Superior temporal gyrus (tissue), 1 donor: ENCODE measurements at regions not wholly inside any gene's neighbourhood (a gene's known extent, or its start where the extent isn't known, plus 50 kb on each side); places are given as distances from the start of the nearest gene placed in this dataset.
A peak's percentile ranks its signal among the peaks of the same experiment; 100 is the strongest.

Source experiments
- DNase-seq: peaks from one replicate; pipeline ENCODE4 v3.0.0-alpha.2; 2016; ENCODE audit errors: extremely low spot score

DNA sequence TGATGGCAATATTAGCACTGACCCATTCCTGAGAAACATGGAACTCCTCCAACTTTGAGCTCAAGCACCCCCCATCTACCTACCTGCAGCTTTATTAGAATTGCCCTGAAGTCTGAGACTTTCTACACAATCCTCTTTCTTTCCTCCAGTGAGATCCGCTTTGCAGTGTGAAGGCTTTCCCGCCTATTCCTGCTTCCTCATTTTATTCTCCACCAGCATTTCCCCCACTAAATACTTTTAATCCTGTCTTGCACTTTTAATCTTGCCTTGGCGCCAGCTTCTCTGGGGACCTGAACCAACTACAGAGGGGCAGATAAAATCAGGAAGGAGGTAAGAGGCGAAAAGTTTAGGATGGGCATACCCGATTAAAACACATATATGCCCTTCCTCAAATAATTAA, 178.1 kb upstream of the PRDM1 start:
- DNase-seq, result no peak

DNA sequence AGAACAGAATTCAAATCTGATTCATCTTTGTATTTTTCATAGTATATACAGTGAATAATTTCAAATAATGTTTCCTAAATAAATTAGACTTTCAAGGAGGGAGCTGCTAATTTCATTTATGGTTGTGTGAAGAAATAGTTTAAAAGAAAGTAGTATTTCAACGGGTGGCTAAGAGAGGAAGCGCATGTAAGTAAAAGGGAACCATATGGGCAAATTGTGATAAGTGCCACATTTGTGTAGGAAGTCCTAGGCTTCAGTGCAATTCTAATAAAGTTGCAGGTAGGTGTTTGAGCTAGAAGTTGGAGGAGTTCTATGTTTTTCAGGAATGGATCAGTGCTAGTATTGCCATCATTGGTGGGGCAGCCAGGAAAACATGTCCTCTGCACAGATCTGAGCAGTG, 178.8 kb upstream of the PRDM1 start:
- DNase-seq, result no peak

DNA sequence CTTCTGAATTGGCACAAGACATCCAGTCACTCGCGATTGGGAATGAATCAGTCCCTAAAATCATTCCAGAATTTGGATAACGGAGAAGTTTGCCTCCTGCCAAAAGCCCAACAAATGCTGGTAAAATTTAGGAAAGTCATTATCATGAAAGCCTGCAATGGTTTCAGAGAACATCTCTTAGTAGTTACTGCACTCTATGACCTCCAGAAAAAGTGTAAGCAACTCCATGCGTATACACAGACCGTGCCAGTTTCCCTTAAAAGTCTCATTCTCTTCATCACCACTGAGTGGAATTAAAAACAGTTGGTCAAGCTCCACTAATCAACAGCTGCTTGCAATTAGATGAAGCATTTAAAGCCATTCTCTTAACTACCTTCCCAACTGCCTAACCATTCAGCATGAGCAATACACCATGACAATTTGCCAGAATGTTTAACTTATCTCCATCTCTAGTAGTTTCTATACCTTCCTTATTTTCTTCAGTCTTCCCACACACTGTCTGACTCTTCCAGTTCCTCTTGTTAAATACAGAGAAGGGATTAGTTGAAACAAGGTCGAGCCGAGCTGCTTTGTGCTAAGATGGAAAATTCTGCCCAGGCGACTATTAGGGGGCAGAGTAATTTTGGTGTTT, 183.6 kb upstream of the PRDM1 start:
- DNase-seq, result no peak

DNA sequence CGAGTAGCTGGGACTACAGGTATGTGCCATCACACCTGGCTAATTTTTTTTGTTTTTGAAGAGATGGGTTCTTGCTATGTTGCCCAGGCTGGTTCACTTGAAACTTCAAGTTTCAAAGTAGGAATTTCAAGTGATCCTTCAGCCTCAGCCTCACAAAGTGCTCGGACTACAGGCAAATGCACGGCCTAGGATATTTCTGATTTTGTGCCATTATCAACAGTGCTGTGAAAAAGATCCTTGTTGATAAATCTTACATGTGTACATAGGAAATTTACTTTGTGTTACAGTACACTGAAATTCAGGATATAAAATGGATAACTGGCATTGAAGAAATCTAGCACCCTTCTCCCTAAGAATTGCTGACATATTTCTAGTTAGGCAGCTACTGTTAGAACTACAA, 184.6 kb upstream of the PRDM1 start:
- DNase-seq, result no peak

DNA sequence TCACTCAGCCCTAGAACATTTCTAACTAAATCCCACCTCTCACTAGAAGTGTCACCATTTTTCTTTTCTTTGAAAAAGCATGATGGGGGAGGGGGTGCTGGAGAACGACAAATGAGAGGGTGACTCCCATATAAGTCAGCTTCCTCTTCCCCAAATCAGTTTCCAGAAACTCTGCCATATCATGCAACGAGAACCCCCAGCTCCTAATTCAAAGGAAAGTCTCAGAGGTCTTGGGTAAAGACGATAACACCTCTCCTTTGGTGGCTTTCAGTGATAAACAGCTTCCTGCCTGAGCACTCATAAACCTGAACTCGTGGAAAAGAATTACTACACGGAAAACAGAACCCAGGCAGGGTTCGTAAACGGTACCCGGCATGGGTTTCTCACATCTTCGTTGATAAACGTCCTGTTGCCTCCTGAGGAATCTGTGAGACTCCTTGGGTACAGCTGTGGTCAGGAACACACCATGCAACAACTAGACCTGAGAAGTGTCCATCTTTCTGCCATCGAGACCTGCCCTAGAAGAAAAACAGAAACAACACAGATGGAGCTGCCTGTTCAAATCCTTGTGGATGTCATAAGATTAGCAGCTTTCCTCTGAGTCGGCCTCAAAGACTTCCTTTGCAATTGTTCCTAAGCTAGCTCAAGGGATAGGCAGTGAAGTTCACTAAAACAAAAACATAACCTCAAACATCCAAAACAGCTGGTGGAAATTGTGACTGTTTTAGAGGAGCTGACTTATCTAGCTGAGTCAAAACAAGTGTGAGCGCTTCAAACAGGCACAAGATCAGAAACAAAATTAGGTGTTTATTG, 185.8 kb upstream of the PRDM1 start:
- DNase-seq, result no peak

DNA sequence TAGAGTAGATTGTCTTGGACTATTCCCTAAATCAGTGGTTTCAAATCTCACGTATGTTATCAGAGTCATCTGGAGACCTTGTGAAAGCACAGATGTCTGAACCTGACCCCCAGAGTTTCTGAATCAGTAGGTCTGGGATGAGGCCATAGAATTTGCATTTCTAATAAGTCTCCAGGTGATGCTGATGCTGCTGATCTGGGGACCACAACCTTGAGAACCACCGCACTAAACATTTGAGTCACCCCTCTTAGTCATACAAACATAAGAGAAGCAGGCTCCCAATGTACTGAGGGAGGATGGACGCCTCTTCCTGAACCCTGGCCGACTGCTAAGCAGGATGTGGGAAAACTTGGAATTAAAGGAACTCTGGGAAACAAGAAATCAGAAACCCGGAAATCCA, 187.8 kb upstream of the PRDM1 start:
- no peak for DNase-seq

DNA sequence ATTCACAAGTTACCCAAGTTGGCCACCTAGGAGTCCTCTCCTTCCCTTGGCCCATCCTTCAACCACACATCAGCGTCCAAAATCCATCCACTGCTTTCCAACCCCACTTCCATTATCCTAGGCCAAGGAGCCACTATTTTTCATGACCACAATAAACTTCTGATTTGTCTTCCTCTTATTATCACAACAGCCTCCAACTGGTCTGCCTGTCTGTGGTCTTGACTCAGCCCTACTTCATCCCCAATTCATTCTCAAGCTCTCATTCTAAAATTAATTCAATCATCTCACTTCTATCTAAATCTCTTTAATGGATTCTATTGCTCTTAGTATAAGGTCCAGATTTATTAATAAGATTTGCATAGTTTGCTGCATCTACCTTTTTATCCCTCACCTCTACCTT, 189.0 kb upstream of the PRDM1 start:
- DNase-seq, result no peak

DNA sequence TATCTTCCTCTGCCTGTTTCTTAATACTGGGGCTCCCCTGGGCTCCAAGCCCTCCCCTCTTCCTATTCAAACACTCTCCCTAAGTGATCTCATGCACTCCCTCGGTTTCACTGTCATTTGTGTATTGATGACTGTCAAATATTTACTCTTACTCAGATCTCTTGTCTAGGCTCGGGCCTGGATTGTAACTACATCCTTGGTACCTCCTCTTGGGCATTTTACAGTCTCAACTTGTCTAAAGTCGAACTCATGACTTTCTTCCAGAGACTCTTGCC, 189.4 kb upstream of the PRDM1 start:
- DNase-seq, result no peak

DNA sequence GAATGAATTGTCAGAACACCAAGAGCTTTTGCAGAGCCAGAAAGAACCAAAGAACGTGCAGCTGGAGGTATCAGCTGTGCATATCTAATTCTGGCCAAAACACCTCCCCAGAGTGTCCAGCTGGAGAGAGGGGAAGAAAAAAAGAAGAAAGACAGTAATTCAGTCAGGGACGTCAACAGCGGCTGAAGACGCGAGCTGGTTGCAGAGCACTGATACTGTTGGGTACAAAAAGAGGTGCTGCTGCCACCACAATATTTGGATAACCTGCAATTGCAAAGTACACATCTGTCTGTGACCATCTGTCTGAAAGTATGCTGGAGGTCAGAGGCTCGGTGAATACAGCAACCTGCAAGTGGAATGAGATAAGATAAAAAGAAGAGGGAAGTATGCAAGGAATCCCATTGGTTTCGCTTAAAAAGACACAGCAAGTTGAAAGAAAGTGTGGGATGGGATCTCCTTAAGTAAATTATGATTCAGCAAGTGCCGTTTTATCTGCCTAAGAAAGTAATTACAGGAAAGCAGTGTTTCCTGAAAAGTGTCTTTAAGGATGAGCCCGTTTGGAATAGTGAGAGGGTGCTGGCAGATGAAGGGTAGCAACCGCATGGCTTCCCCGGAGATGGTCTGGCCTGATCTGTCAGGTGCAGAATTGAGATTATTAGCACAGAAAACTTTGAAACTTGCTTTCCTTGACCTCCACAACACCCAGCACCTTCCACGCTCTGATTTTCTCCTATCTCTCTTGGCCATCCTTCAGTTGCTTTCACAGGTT, 189.9 kb upstream of the PRDM1 start:
- no peak for DNase-seq

DNA sequence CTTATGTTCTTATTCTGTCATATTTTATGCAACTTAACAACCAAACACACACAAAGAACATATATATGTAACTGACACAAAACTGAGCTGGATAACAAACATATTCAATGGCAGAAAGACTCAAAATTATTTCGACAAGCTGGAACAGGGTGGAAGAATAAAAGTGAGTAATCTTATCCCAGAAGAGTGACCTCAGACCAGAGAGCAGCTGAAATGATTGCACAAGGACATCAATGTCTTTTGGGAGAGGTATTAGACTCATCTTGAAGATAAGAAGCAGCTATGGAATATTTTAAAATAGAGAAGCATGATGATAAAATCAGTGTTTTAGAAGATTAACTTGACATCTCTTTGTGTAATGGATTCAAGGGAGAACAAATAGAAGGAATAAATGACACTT, 191.6 kb upstream of the PRDM1 start:
- DNase-seq, result no peak

DNA sequence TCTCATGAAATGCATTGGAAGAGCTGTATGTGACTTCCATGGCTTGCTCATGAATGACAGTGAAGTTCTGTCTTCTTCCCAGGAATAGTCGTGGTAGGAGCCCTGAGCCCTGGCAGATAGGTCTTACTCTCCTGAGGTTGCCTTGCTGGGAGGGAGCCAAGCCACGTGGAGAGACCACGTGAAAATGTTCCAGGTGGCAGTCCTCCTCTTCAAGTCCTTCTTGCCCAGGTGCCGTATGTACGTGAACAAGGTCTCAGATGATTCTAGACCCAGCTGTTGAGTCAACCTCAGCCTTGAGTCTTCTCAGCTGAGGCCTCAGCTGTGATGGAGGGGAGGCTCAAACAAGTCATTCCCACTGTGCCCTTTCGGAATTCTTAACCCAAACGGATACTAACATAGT, 192.4 kb upstream of the PRDM1 start:
- DNase-seq, result no peak

DNA sequence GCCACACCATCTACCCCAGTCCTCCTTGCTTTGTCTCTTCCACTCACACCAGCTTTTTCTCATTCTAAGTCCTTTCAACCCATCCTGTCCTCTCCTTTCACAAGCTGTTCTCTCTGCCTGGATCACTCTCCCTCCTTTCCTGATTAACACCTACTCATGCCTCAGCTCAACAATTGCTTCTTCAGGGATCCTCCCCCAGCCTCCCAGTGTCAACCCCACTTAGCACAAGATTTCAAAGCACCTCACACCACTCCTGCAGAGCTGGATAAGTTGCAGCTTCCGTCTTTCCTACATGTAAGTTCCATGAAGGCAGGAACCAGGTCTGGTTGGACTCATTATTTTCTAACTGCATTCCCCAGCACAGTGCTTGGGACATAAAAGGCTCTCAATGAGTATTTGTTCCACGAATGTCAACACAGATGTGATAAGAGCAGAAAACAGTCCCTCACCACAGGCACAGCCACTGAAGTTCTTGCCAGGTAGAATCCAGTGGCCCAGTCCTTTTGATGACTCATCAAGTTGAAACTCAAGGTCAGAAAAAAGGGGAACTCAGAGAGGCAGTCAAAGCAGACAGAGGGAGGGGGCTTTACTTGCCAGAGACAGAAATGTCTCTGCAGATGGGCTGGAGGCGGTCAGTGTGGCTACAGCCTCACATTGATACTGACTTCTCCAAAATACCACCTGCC, 193.4 kb upstream of the PRDM1 start:
- DNase-seq, result no peak

DNA sequence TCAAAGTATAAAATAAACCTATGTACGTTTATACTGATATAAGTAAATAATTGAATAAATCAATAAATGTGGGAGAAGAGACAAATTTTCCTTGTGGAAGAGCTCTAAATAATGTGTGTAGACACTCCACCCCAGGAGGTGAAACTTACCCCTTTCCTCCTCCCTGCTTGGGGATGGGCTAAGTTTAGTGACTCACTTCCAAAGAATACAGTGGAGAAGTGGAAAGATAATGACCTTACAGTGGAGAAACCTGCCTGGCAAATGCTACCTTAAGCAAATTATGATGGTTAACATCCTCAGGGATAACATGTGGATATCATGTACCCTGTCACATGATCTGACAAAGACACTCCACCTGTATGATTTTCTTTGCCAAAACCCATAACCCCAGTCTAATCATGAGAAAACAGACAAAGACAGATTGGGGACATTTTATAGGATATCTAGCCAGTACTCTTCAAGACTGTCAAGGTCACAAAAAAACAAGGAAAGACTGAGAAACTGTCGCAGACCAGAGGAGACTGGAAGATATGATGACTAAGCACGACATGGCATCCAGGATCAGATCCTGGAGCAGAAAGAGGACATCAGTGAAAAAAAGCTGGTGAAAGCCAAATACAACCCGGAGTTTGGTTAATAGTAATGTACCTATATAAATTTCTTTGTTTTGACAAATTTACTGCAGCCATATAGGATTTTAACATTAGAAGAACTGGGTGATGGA, 195.5 kb upstream of the PRDM1 start:
- no peak for DNase-seq

DNA sequence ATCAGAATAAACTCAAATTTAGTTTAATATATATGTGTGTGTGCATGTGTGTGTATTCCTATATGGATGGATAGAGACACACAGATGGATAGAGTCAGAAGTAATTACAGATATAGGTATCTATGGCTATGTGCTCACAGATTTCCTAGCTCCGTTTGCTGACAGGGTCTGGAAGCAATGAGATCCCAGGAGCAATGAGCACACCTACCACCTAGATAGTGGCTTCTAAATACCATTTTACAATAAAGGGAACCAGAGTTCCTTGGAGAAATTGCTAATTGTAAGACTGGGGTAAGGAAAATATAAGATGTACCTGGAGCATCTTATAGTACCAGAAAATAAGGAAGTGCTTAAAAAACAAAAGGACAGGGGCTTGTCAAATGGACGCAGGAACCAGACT, 196.2 kb upstream of the PRDM1 start:
- no peak for DNase-seq

DNA sequence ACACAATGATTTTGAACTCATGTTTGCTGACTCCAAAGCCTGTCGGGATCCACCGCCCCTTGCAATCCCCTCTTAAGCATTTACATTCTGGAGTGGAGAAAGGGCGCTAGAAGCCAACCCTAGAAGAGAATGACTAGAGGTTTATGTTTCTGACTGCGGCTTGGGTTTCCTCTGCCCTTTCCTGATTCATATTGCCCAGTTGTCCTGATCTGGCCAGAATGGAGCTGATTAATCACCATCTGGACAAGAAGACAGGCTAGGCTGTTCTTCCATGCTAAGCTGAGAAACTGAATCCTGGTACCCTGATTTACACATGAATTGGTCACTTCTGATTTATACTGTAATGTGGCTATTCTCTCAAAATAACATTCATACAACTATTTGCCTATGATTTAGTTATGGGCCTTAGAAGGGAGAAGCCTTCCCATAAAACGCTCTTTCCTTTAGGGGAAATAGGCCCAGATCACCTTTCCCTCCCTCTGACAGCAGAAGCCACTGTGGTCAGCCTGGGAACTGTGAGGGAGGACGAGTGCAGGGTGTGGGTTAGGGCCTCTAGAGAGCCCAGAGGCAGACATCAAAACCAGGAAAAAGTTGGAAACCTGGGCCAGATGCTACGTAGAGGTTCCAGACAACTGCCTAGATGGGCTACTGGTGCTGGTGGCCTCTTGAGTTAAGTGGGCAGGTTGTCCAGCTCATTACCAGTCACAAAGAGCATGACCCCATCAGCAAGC, 199.2 kb upstream of the PRDM1 start:
- no peak for DNase-seq

DNA sequence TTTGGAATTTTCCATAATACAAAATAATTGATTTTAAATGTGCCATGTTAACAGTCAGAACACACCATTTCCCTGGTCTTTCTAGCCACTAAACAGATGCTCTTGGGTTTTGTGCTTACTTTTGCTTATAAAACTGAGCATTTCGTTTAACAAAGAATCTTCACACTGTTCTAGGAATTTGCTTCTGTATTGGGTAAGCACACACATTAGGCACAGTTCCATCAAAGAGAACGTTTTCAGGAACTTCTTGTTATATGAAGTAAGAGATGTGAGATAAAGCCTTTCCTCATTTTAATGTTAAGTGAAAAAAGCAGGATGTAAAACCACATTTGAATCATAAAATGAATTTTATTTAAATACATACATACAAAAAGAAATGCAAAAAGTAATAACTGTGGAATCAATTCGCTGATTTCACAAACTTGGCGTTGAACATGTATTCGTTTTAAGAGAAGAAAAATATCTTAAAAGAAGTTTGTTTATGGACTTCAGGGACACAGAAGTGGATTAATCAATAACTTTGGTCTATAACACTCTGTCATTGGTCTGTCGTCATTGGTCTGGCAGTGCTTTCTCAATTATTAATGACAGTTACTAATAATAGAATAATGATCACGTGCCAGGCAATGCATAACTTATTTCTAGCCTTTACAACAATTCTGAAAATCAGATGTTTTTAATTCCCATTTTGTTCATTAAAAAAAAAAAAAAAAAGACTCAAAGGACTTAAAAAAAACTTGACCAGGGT, 199.9 kb upstream of the PRDM1 start:
- DNase-seq, result peak; percentile 64

DNA sequence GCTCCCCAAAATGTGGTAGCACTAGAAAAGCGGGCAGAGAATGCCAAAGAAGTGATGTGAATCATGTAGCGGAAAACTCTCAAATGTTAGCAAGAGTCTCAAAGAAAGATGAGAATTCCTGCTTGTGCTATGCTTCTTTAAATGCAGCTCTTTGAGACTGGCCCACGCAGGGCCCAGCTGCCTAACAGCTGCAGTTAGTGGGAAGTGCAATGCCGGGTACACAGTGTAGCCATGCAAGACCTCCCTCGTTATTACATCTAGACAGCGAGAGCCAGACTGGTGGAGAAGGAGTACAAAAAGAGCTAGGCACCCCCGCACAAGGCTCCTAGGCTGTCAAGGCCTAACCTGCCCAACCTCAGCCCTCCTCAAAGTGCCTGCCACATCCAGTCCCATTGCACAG, 201.7 kb upstream of the PRDM1 start:
- peak; percentile 42 for DNase-seq

DNA sequence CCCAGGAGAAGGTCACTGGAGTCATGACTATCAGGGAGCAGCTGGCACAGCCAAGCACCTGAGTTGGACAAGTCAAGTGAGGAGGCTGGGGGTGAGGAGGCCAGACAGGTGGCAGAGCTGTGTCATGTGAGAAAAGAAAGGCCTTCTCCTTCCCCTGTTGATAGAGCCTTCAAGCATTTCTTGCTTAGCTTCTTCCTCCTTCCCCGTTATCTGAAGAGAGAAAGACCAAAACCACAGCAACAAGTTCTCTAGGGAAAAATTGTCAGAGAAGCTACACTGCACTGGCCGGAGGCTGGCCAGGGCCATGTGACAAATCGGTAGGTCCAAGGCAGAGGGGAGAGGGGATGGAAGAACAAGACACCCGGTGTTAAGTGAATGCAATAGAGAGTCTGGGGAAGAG, 202.1 kb upstream of the PRDM1 start:
- DNase-seq, result no peak

DNA sequence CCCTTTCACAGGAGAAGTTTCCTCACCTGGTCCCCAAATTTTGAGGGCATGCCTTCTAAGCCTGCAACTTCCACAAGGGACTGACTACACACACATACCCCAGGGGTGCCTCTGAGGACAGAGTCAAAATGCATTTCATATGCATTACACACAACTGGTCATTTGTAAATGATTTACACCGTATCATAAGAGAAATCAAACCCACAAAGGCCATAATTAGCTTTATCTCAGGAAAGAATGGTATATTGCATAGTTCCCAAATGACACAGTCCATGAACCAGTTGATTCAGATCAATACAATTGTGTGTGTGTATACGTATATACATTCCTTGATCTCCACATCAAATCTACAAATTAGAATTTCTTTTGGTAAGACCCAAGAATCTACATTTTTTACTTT, 203.3 kb upstream of the PRDM1 start:
- no peak for DNase-seq

DNA sequence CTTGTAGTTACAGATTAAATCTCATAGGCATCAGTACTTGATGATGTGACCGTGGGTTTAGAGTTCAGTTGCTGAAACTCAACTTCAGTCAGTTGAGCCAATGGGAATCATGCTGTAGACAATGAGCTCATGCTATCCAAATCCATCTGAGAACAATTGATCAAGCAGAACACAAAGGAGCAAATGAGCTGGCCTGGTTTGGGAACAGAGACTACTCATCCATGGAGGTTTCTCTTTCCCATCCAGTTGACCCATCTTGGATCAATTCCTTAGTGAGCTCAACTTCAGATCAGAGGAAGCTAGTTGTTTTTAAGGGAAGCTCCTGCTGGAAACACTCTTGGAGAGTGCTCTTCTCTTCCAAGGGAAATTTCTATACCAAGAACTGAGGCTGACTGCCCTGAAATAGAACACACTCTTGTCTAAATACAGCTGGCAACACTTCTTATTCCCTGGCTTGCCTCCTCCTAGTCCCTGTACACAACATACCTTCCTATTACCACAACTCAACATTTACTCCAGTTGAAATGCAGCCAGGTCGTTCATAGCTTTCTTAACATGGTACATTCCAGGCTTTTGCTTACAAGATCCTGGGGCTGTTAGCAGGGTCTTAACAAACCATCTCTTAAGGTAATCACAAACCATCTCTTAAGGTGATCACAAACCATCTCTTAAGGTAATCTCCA, 203.9 kb upstream of the PRDM1 start:
- no peak for DNase-seq
